ENCODE measurements at regions not wholly inside any gene's neighbourhood (a gene's known extent, or its start where the extent isn't known, plus 50 kb on each side); places are given as distances from the start of the nearest gene placed in this dataset.

- no peak overlapping the region for H3K4me3 ChIP-seq
- H3K36me3 ChIP-seq (replicated peaks): no peaks in the 10 kb centered on the region
- no peaks in the 10 kb centered on the region for H3K27me3 ChIP-seq (ENCODE audit: low read depth)
- H3K4me1 ChIP-seq: no peaks in the 10 kb centered on the region
- no peak for DNase-seq (ENCODE audit: low spot score in 2 of 2)
- H3K9me3 ChIP-seq: no peaks in the 10 kb centered on the region
- in situ Hi-C loops (cut with MboI; ENCODE audit: low sequenced_read_pairs): no loop called here
These were observed 109.5 kb upstream of the SHH start for GRCh38 chr7:155921804-155922066.

GRCh38 chr7:155921086-155921803, 109.0 kb upstream of the SHH start:
- no peaks in the 10 kb centered on the region for H3K4me1 ChIP-seq
- no peaks in the 10 kb centered on the region for H3K27me3 ChIP-seq (ENCODE audit: low read depth)
- no peaks in the 10 kb centered on the region for H3K36me3 ChIP-seq (replicated peaks)
- H3K9me3 ChIP-seq: no peaks in the 10 kb centered on the region
- no peak overlapping the region for H3K4me3 ChIP-seq
- in situ Hi-C loops (cut with MboI; ENCODE audit: low sequenced_read_pairs): no loop called here
- no peak for DNase-seq (ENCODE audit: low spot score in 2 of 2)

- in situ Hi-C loops (cut with MboI; ENCODE audit: low sequenced_read_pairs): no loop called here
- no peaks in the 10 kb centered on the region for H3K36me3 ChIP-seq (replicated peaks)
- H3K4me1 ChIP-seq: no peaks in the 10 kb centered on the region
- DNase-seq (ENCODE audit: low spot score in 2 of 2): no peak
- no peak overlapping the region for H3K4me3 ChIP-seq
- no peaks in the 10 kb centered on the region for H3K9me3 ChIP-seq
- H3K27me3 ChIP-seq (ENCODE audit: low read depth): no peaks in the 10 kb centered on the region
These were observed 107.8 kb upstream of the SHH start for GRCh38 chr7:155920068-155920461.

GRCh38 chr7:155919391-155920067, 107.3 kb upstream of the SHH start:
- Histone ChIP-seq H3K4me3 (no peak overlapping the region), H3K36me3 (replicated peaks) (no peaks in the 10 kb centered on the region), H3K27me3 (ENCODE audit: low read depth) (no peaks in the 10 kb centered on the region), H3K9me3 (no peaks in the 10 kb centered on the region), H3K4me1 (no peaks in the 10 kb centered on the region)
- no peak for DNase-seq (ENCODE audit: low spot score in 2 of 2)
- in situ Hi-C loops (cut with MboI; ENCODE audit: low sequenced_read_pairs): no loop called here

- Histone ChIP-seq H3K4me1 (no peaks in the 10 kb centered on the region), H3K4me3 (no peak overlapping the region), H3K27me3 (ENCODE audit: low read depth) (no peaks in the 10 kb centered on the region), H3K36me3 (replicated peaks) (no peaks in the 10 kb centered on the region), H3K9me3 (no peaks in the 10 kb centered on the region)
- in situ Hi-C loops (cut with MboI; ENCODE audit: low sequenced_read_pairs): no loop called here
- no peak for DNase-seq (ENCODE audit: low spot score in 2 of 2)
These were observed 106.6 kb upstream of the SHH start for GRCh38 chr7:155918720-155919390.

- H3K4me1 ChIP-seq: no peaks in the 10 kb centered on the region
- H3K27me3 ChIP-seq (ENCODE audit: low read depth): no peaks in the 10 kb centered on the region
- in situ Hi-C loops (cut with MboI; ENCODE audit: low sequenced_read_pairs): no loop called here
- H3K9me3 ChIP-seq: no peaks in the 10 kb centered on the region
- DNase-seq (ENCODE audit: low spot score in 2 of 2): no peak
- H3K36me3 ChIP-seq (replicated peaks): no peaks in the 10 kb centered on the region
- H3K4me3 ChIP-seq: no peak overlapping the region
These were observed 105.7 kb upstream of the SHH start for GRCh38 chr7:155917836-155918430.

GRCh38 chr7:155916926-155917655, 104.8 kb upstream of the SHH start:
- H3K9me3 ChIP-seq: no peaks in the 10 kb centered on the region

GRCh38 chr7:155914341-155914740, 102.1 kb upstream of the SHH start:
- Histone ChIP-seq H3K4me3 (no peak overlapping the region), H3K27me3 (ENCODE audit: low read depth) (no peaks in the 10 kb centered on the region), H3K9me3 (no peaks in the 10 kb centered on the region), H3K4me1 (no peaks in the 10 kb centered on the region), H3K36me3 (replicated peaks) (no peaks in the 10 kb centered on the region)
- no peak for DNase-seq (ENCODE audit: low spot score in 2 of 2)
- in situ Hi-C loops (cut with MboI; ENCODE audit: low sequenced_read_pairs): no loop called here

More at GRCh38 chr7:155916926-155917655, 104.8 kb upstream of the SHH start:
- in situ Hi-C loops (cut with MboI; ENCODE audit: low sequenced_read_pairs): no loop called here
- H3K27me3 ChIP-seq (ENCODE audit: low read depth): no peaks in the 10 kb centered on the region
- no peaks in the 10 kb centered on the region for H3K36me3 ChIP-seq (replicated peaks)
- H3K4me3 ChIP-seq: no peak overlapping the region
- DNase-seq (ENCODE audit: low spot score in 2 of 2): no peak
- no peaks in the 10 kb centered on the region for H3K4me1 ChIP-seq

- Histone ChIP-seq H3K9me3 (no peaks in the 10 kb centered on the region), H3K36me3 (replicated peaks) (no peaks in the 10 kb centered on the region), H3K4me3 (no peak overlapping the region), H3K27me3 (ENCODE audit: low read depth) (no peaks in the 10 kb centered on the region), H3K4me1 (no peaks in the 10 kb centered on the region)
- in situ Hi-C loops (cut with MboI; ENCODE audit: low sequenced_read_pairs): no loop called here
- no peak for DNase-seq (ENCODE audit: low spot score in 2 of 2)
These were observed 101.5 kb upstream of the SHH start for GRCh38 chr7:155913719-155914118.

- no peak overlapping the region for H3K4me3 ChIP-seq
- no peaks in the 10 kb centered on the region for H3K9me3 ChIP-seq
- H3K36me3 ChIP-seq (replicated peaks): no peaks in the 10 kb centered on the region
- no peaks in the 10 kb centered on the region for H3K4me1 ChIP-seq
- in situ Hi-C loops (cut with MboI; ENCODE audit: low sequenced_read_pairs): no loop called here
- no peak for DNase-seq (ENCODE audit: low spot score in 2 of 2)
- no peaks in the 10 kb centered on the region for H3K27me3 ChIP-seq (ENCODE audit: low read depth)
These were observed 101.0 kb upstream of the SHH start for GRCh38 chr7:155913291-155913690.

- in situ Hi-C loops (cut with MboI; ENCODE audit: low sequenced_read_pairs): no loop called here
- Histone ChIP-seq H3K4me1 (no peaks in the 10 kb centered on the region), H3K27me3 (ENCODE audit: low read depth) (no peaks in the 10 kb centered on the region), H3K4me3 (no peak overlapping the region), H3K36me3 (replicated peaks) (no peaks in the 10 kb centered on the region), H3K9me3 (no peaks in the 10 kb centered on the region)
- DNase-seq (ENCODE audit: low spot score in 2 of 2): no peak
These were observed 99.3 kb upstream of the SHH start for GRCh38 chr7:155911471-155912105.

- DNase-seq (ENCODE audit: low spot score in 2 of 2): no peak
- H3K4me1 ChIP-seq: no peaks in the 10 kb centered on the region
- no peaks in the 10 kb centered on the region for H3K36me3 ChIP-seq (replicated peaks)
- H3K9me3 ChIP-seq: no peaks in the 10 kb centered on the region
- H3K27me3 ChIP-seq (ENCODE audit: low read depth): no peaks in the 10 kb centered on the region
- in situ Hi-C loops (cut with MboI; ENCODE audit: low sequenced_read_pairs): no loop called here
- H3K4me3 ChIP-seq: no peak overlapping the region
These were observed 96.1 kb upstream of the SHH start for GRCh38 chr7:155908385-155908784.

GRCh38 chr7:155907450-155908200, 95.4 kb upstream of the SHH start:
- Histone ChIP-seq H3K4me3 (no peak overlapping the region), H3K36me3 (replicated peaks) (no peaks in the 10 kb centered on the region), H3K27me3 (ENCODE audit: low read depth) (no peaks in the 10 kb centered on the region), H3K9me3 (no peaks in the 10 kb centered on the region), H3K4me1 (no peaks in the 10 kb centered on the region)
- in situ Hi-C loops (cut with MboI; ENCODE audit: low sequenced_read_pairs): no loop called here
- DNase-seq (ENCODE audit: low spot score in 2 of 2): no peak

All from HAP-1 (cell line).